Fibroblast of lung (primary cell): ENCODE measurements at regions not wholly inside any gene's neighbourhood (a gene's known extent, or its start where the extent isn't known, plus 50 kb on each side); places are given as distances from the start of the nearest gene placed in this dataset.

ENCODE experiments used
- DNase-seq, 2 donors: peaks; one replicate each; pipeline versions ENCODE4 v3.0.0 to v3.0.0-alpha.2; 2010; ENCODE audit warnings: low read depth in 2 of 2
- H2AFZ ChIP-seq: 2 replicates; pipeline ENCODE4 v1.5.1; 2012; ENCODE audit warnings: low read length, control low read depth, inconsistent platforms
- H3K27ac ChIP-seq: 2 replicates; pipeline ENCODE4 v1.5.1; 2011; ENCODE audit warnings: low read length, control low read depth; ENCODE audit not compliant: insufficient read depth
- H3K27me3 ChIP-seq: 2 replicates; pipeline ENCODE4 v1.5.1; 2011; ENCODE audit warnings: mild to moderate bottlenecking, low read length; ENCODE audit not compliant: control insufficient read depth, insufficient read depth
- H3K36me3 ChIP-seq: 2 replicates; pipeline ENCODE4 v1.5.1; 2011; ENCODE audit warnings: low read length; ENCODE audit not compliant: control insufficient read depth, insufficient read depth
- H3K4me1 ChIP-seq: 2 replicates; pipeline ENCODE4 v1.5.1; 2011; ENCODE audit warnings: low read length; ENCODE audit not compliant: control insufficient read depth, insufficient read depth; ENCODE audit errors: extremely low read depth
- H3K4me2 ChIP-seq: 2 replicates; pipeline ENCODE4 v1.5.1; 2011; ENCODE audit warnings: low read length, control low read depth; ENCODE audit not compliant: insufficient read depth; ENCODE audit errors: extremely low read depth
- H3K4me3 ChIP-seq, 4 experiments: fragments of 200-600 bp in 1 of 4; sonication (generic) in 1 of 4; replicated peaks in 1 of 4; 2 replicates each; pipeline ENCODE4 v1.5.1; 2011 to 2016; ENCODE audit warnings: low read length in 4 of 4, low read depth in 3 of 4, mild to moderate bottlenecking in 3 of 4, control low read depth in 2 of 4, inconsistent platforms in 1 of 4, mixed read lengths in 1 of 4; ENCODE audit not compliant: insufficient read depth in 1 of 4; ENCODE audit errors: control extremely low read depth in 1 of 4
- H3K79me2 ChIP-seq: 2 replicates; pipeline ENCODE4 v1.5.1; 2012; ENCODE audit warnings: mild to moderate bottlenecking, low read length, inconsistent platforms; ENCODE audit not compliant: control insufficient read depth, insufficient read depth
- H3K9ac ChIP-seq: 2 replicates; pipeline ENCODE4 v1.5.1; 2011; ENCODE audit warnings: mild to moderate bottlenecking, low read length, control low read depth; ENCODE audit not compliant: insufficient read depth
- H3K9me3 ChIP-seq: 2 replicates; pipeline ENCODE4 v1.5.1; 2012; ENCODE audit warnings: low read depth, low read length; ENCODE audit not compliant: control insufficient read depth, insufficient read depth
- H4K20me1 ChIP-seq: 2 replicates; pipeline ENCODE4 v1.5.1; 2011; ENCODE audit warnings: low read length; ENCODE audit not compliant: control insufficient read depth, insufficient read depth; ENCODE audit errors: extremely low read depth
- EZH2 ChIP-seq: IDR thresholded peaks from 2 replicates; pipeline ENCODE4 v1.5.1; 2012; ENCODE audit warnings: low read length, control low read depth, mild to moderate bottlenecking; ENCODE audit errors: missing control alignments
- TF ChIP-seq, protein P1 (sequence below), 2 donors: IDR thresholded peaks in 1 of 2; conservative IDR thresholded peaks in 1 of 2; 1 replicate in 1 of 2; 2 replicates in 1 of 2; pipeline ENCODE4 v1.5.1; 2011 to 2012; ENCODE audit warnings: low read length in 2 of 2, control low read depth in 1 of 2, inconsistent platforms in 1 of 2, low read depth in 1 of 2, mild to moderate bottlenecking in 1 of 2

DNA sequence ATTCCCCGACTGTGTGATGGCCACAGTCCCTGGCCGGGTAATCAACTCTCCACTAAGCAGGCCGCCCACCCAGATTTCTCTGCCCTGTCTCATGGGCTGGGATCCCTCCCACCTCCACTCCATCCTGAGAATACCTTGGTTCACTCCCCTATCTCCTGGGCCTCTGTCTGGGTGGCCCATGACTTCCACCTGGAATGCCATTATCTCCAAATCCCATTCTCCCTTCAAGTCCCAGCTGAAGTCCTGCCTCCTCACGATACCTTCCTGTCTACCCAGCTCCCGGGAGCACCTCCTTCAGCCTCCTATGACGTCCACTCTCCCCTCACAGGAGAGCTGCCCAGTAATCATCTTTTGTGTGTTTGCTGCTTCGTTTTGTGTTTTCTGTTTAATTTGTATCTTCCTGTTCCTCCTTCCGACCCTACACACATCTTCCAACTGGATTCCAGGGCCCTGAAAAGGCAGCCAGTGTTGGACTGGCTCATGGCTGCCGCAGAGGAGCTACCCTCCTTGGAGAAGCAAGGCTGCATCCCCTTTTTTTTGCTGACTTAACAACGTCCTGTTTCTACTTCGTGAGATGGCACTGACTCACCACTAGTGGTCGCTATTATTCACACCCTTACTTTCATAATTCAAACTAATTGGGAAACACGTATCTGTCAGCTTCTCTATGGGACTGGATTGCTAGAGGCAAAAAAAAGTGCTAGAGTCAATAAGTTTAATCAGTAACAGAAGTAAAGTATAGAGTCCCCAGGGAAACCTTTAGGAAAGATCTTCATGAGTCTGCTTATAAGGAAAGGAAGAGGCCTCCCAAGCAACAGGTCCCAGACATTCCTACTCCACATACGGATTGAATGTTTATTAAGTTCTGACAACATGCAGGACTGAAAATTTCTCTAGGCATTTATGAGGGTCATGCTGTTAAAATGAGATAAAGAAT, 171.9 kb upstream of the GATA6 start:
- no peaks in the 10 kb centered on the region for H3K36me3 ChIP-seq
- no peak overlapping the region for H3K4me3 ChIP-seq
- TF ChIP-seq, protein P1, sequence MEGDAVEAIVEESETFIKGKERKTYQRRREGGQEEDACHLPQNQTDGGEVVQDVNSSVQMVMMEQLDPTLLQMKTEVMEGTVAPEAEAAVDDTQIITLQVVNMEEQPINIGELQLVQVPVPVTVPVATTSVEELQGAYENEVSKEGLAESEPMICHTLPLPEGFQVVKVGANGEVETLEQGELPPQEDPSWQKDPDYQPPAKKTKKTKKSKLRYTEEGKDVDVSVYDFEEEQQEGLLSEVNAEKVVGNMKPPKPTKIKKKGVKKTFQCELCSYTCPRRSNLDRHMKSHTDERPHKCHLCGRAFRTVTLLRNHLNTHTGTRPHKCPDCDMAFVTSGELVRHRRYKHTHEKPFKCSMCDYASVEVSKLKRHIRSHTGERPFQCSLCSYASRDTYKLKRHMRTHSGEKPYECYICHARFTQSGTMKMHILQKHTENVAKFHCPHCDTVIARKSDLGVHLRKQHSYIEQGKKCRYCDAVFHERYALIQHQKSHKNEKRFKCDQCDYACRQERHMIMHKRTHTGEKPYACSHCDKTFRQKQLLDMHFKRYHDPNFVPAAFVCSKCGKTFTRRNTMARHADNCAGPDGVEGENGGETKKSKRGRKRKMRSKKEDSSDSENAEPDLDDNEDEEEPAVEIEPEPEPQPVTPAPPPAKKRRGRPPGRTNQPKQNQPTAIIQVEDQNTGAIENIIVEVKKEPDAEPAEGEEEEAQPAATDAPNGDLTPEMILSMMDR (conservative IDR thresholded peaks at IDR 0.05 in 1 of 2, IDR thresholded peaks at IDR 0.05 in 1 of 2; ENCODE audit: low read depth in 1 of 2, low read length in 2 of 2) = peak; percentile 67 to 92
- TF ChIP-seq EZH2 = no peak
- H3K27me3 ChIP-seq = no peaks in the 10 kb centered on the region
- no peaks in the 10 kb centered on the region for H3K4me1 ChIP-seq
- H3K9me3 ChIP-seq = no peaks in the 10 kb centered on the region
- no peaks in the 10 kb centered on the region for H3K79me2 ChIP-seq
- H4K20me1 ChIP-seq = no peaks in the 10 kb centered on the region
- H3K27ac ChIP-seq = no peak overlapping the region
- no peak overlapping the region for H3K4me2 ChIP-seq
- no peak overlapping the region for H3K9ac ChIP-seq
- DNase-seq = peak; percentile 34 to 62
- H2AFZ ChIP-seq = no peak overlapping the region

DNA sequence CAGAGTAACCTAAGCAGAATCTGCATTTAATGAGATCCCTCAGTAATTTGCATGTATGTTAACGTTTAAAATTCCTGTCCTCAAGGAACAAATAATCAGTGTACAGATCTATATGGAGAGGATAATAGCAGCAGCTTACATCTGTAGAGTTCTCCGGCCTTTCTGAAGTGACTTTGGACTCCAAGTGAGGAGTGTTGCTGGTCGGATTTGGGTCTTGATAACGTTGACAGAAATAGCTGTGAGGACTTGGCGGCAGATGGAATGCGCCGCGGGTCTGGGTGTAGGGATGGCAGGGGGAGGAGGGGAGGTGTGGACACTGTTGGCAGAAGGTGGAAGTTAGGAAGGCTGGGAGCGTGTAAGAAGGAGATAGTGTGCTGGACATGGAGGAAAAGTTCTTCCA, 170.9 kb upstream of the GATA6 start:
- no peaks in the 10 kb centered on the region for H3K36me3 ChIP-seq
- no peaks in the 10 kb centered on the region for H3K27me3 ChIP-seq
- no peaks in the 10 kb centered on the region for H3K4me1 ChIP-seq
- TF ChIP-seq, protein P1 (conservative IDR thresholded peaks at IDR 0.05 in 1 of 2, IDR thresholded peaks at IDR 0.05 in 1 of 2; ENCODE audit: low read depth in 1 of 2, low read length in 2 of 2) = no peak
- TF ChIP-seq EZH2 = no peak
- no peak for DNase-seq
- no peak overlapping the region for H2AFZ ChIP-seq
- H4K20me1 ChIP-seq = no peaks in the 10 kb centered on the region
- H3K4me3 ChIP-seq = no peak overlapping the region
- no peak overlapping the region for H3K27ac ChIP-seq
- H3K79me2 ChIP-seq = no peaks in the 10 kb centered on the region
- H3K9ac ChIP-seq = no peak overlapping the region
- no peak overlapping the region for H3K4me2 ChIP-seq
- no peaks in the 10 kb centered on the region for H3K9me3 ChIP-seq

DNA sequence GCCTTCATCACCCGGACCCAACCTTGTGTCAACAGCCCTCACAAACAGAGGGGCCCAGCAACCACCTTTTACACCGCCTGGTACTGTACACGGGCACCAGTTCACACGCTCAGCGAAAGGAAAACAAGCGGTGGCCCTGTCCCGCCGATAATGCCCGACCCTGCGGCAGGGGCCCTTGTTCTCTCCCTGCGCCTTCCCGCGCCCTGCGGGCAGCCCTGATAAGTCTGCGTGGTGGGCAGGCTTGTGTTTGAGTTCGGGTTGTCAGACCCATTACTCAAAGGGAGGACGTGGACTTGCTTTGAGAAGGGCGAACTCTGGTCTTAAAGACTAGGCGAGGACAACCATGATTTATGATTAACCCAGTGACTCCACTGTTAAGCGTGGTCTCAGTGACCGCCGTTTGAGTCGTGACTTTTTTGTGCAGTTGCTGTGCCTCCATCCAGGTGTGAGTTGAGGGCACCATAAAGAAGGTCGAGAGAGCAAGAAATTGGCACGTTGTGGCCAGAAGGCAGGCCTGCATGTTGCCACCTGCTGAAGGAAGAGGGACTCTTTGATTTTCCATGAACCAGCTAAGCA, 167.4 kb upstream of the GATA6 start:
- DNase-seq = no peak
- H3K36me3 ChIP-seq = no peaks in the 10 kb centered on the region

More for the DNA sequence above, 167.4 kb upstream of the GATA6 start:
- no peaks in the 10 kb centered on the region for H3K27me3 ChIP-seq
- H3K9me3 ChIP-seq = no peaks in the 10 kb centered on the region
- no peaks in the 10 kb centered on the region for H4K20me1 ChIP-seq
- H3K79me2 ChIP-seq = no peaks in the 10 kb centered on the region
- no peak overlapping the region for H3K4me2 ChIP-seq
- no peak overlapping the region for H3K9ac ChIP-seq
- TF ChIP-seq EZH2 = no peak
- TF ChIP-seq, protein P1 (conservative IDR thresholded peaks at IDR 0.05 in 1 of 2, IDR thresholded peaks at IDR 0.05 in 1 of 2; ENCODE audit: low read depth in 1 of 2, low read length in 2 of 2) = no peak
- H2AFZ ChIP-seq = no peak overlapping the region
- H3K4me3 ChIP-seq = no peak overlapping the region
- H3K27ac ChIP-seq = no peak overlapping the region
- no peaks in the 10 kb centered on the region for H3K4me1 ChIP-seq
